HepG2 (cell line): ENCODE measurements at regions not wholly inside any gene's neighbourhood (a gene's known extent, or its start where the extent isn't known, plus 50 kb on each side); places are given as distances from the start of the nearest gene placed in this dataset.

Experiments used
- ATAC-seq: fragments of 200-7000 bp; cut with Tn5 transposase; 3 replicates; pipeline ENCODE4 v1.9.1; 2020; ENCODE audit warnings: mild to moderate bottlenecking, moderate library complexity
- BruUV-seq: library from RNA; stranded (reverse); fragments of 400-500 nt; replicated peaks from 2 replicates; lab custom pipeline; 2021; lab: Mats Ljungman, UMichigan
- CTCF ChIA-PET: fragments of 300-600 bp; formaldehyde crosslinking; extraction: SDS; loops from one replicate; lab custom pipeline; 2021; ENCODE audit warnings: low total read pairs, inconsistent platforms, low intra/inter-chr PET ratio; lab: Yijun Ruan, JAX
- POLR2A ChIA-PET: fragments of 350-600 bp; sonication (Branson Sonifier 250); formaldehyde crosslinking; loops from one replicate; lab custom pipeline; 2020; ENCODE audit warnings: antibody characterized with exemption, inconsistent platforms; lab: Yijun Ruan, JAX
- DNase-seq: peaks from one replicate; pipeline ENCODE4 v3.0.0-alpha.2; 2015; ENCODE audit warnings: low spot score
- FAIRE-seq: peaks from 3 replicates; lab custom pipeline; 2011; peaks lifted over from hg19 to GRCh38; lab: Jason Lieb, UNC
- H2AFZ ChIP-seq: one replicate; pipeline ENCODE4 v1.6.1; 2011; ENCODE audit warnings: low read length, inconsistent platforms
- H3K27ac ChIP-seq: fragments of 300-600 bp; 3 replicates; pipeline ENCODE4 v1.8.0; 2011; ENCODE audit warnings: mixed run types, mild to moderate bottlenecking, mixed read lengths, low read length, inconsistent platforms; ENCODE audit not compliant: insufficient read depth; ENCODE audit errors: extremely low read length
- H3K27me3 ChIP-seq, 2 experiments: fragments of 200-600 bp in 1 of 2; 2 replicates in 1 of 2; 3 replicates in 1 of 2; pipeline versions ENCODE4 v1.6.0 to v1.8.0; 2011; ENCODE audit warnings: low read length in 2 of 2, mild to moderate bottlenecking in 2 of 2, moderate library complexity in 2 of 2, inconsistent platforms in 1 of 2; ENCODE audit not compliant: insufficient read depth in 2 of 2, control insufficient read depth in 1 of 2
- H3K36me3 ChIP-seq, 2 experiments: fragments of 200-600 bp in 1 of 2; replicated peaks in 1 of 2; 2 replicates in 1 of 2; 3 replicates in 1 of 2; pipeline versions ENCODE4 v1.5.1 to v1.8.0; 2011; ENCODE audit warnings: low read length in 2 of 2, inconsistent platforms in 1 of 2; ENCODE audit not compliant: insufficient read depth in 2 of 2, control insufficient read depth in 1 of 2
- H3K4me1 ChIP-seq: 2 replicates; pipeline ENCODE4 v1.5.1; 2012; ENCODE audit warnings: low read length, inconsistent platforms; ENCODE audit not compliant: insufficient read depth
- H3K4me2 ChIP-seq: 2 replicates; pipeline ENCODE4 v1.6.0; 2011; ENCODE audit warnings: low read depth, low read length, inconsistent platforms
- H3K4me3 ChIP-seq, 3 experiments: fragments of 200-600 bp in 1 of 3; sonication (generic), shearing (Covaris generic) in 1 of 3; replicated peaks in 1 of 3; 2 replicates each; pipeline ENCODE4 v1.5.1; 2011 to 2016; ENCODE audit warnings: low read length in 3 of 3, inconsistent platforms in 2 of 3, low read depth in 2 of 3, mild to moderate bottlenecking in 2 of 3, control low read depth in 1 of 3, mixed read lengths in 1 of 3; ENCODE audit not compliant: insufficient read depth in 1 of 3
- H3K79me2 ChIP-seq: one replicate; pipeline ENCODE4 v1.6.1; 2011; ENCODE audit warnings: low read length, inconsistent platforms; ENCODE audit not compliant: insufficient read depth
- H3K9ac ChIP-seq: 2 replicates; pipeline ENCODE4 v1.6.0; 2011; ENCODE audit warnings: mild to moderate bottlenecking, low read depth, low read length, inconsistent platforms; ENCODE audit not compliant: insufficient read depth
- H3K9me3 ChIP-seq: 2 replicates; pipeline ENCODE4 v1.5.1; 2012; ENCODE audit warnings: mild to moderate bottlenecking, low read length
- H4K20me1 ChIP-seq: 2 replicates; pipeline ENCODE4 v1.6.0; 2011; ENCODE audit warnings: inconsistent platforms, mild to moderate bottlenecking, low read length, moderate library complexity; ENCODE audit not compliant: insufficient read depth
- ATM ChIP-seq: fragments of 450-650 bp; IDR thresholded peaks from 2 replicates; pipeline ENCODE4 v1.7.1; 2017; ENCODE audit warnings: mild to moderate bottlenecking, borderline replicate concordance
- CTCF ChIP-seq: sonication (generic); formaldehyde crosslinking; IDR thresholded peaks from 2 replicates; pipeline ENCODE4 v1.5.0; 2020; ENCODE audit warnings: mild to moderate bottlenecking, missing genetic modification reagents, moderate library complexity
- NFATC3 ChIP-seq: sonication (generic); formaldehyde crosslinking; IDR thresholded peaks from 2 replicates; pipeline ENCODE4 v1.5.1; 2020; ENCODE audit warnings: mild to moderate bottlenecking, missing genetic modification reagents
- SAP130 ChIP-seq: IDR thresholded peaks from 2 replicates; pipeline ENCODE4 v1.6.1; 2016; ENCODE audit warnings: low read depth
- ZNF260 ChIP-seq: sonication (generic); formaldehyde crosslinking; IDR thresholded peaks from 2 replicates; pipeline ENCODE4 v1.4.0; 2020; ENCODE audit warnings: missing genetic modification reagents, low read depth, mild to moderate bottlenecking, borderline replicate concordance
- ZNF670 ChIP-seq: sonication (generic); formaldehyde crosslinking; IDR thresholded peaks from 2 replicates; pipeline ENCODE4 v1.8.0; 2022; ENCODE audit warnings: mild to moderate bottlenecking, missing genetic modification reagents, borderline replicate concordance
- WGBS: methylation state at CpG from one replicate; pipeline ENCODE4 v1.1.6; 2017; ENCODE audit warnings: low lambda C conversion rate; 5-methylcytosine and 5-hydroxymethylcytosine counted together
- in situ Hi-C: cut with HindIII; loops from 2 replicates; pipeline ENCODE4 v1.10.0; 2017; ENCODE audit warnings: low pct_unique_long_range_greater_than_20kb; ENCODE audit not compliant: extremely low pct_ligation_motif_present
- intact Hi-C: fragments of 100-400 bp; cut with micrococcal nuclease; formaldehyde crosslinking; loops from one replicate; pipeline ENCODE4 v1.10.0; 2022; ENCODE audit not compliant: unreplicated experiment

- no peak overlapping the region for H3K4me2 ChIP-seq
- TF ChIP-seq ZNF670 (no peak), ZNF260 (CRISPR knock-in tag) (no peak), NFATC3 (CRISPR knock-in tag) (no peak)
- TF ChIP-seq, all 625 proteins: peak for 0
These were observed 274.9 kb downstream of the ABHD5 start for GRCh38 chr3:43965656-43966055.

GRCh38 chr3:43966126-43966525 lies 275.4 kb downstream of the ABHD5 start:
- intact Hi-C loops (no loop called here), in situ Hi-C loops (no loop called here)
- CTCF ChIA-PET = no interaction called here
- no peak overlapping the region for H3K9ac ChIP-seq
- 27% methylated on average over 6 of the region's 6 CpGs for WGBS
- no peaks in the 10 kb centered on the region for H3K4me1 ChIP-seq
- no peaks in the 10 kb centered on the region for H3K9me3 ChIP-seq
- no peak overlapping the region for H3K4me2 ChIP-seq
- H4K20me1 ChIP-seq = no peaks in the 10 kb centered on the region
- no peak for DNase-seq
- H3K79me2 ChIP-seq = no peaks in the 10 kb centered on the region
- TF ChIP-seq CTCF (CRISPR knock-in tag) (no peak), ATM (no peak), SAP130 (CRISPR knock-in tag) (no peak)
- TF ChIP-seq, all 625 proteins: peak for 0
- Histone ChIP-seq H2AFZ (no peak overlapping the region), H3K36me3 (no peaks in the 10 kb centered on the region), H3K27ac (no peak overlapping the region), H3K4me3 (no peak overlapping the region), H3K27me3 (no peaks in the 10 kb centered on the region; a peak in 3 of 5 replicates)
- no TSS peak for BruUV-seq
- ATAC-seq (no peak), FAIRE-seq (no peak)
- POLR2A ChIA-PET = no interaction called here

More at GRCh38 chr3:43965656-43966055, 274.9 kb downstream of the ABHD5 start:
- H3K27me3 ChIP-seq = no peaks in the 10 kb centered on the region; a peak in 3 of 5 replicates
- ATAC-seq = no peak
- H4K20me1 ChIP-seq = no peaks in the 10 kb centered on the region
- FAIRE-seq = no peak
- H3K27ac ChIP-seq = no peak overlapping the region
- no peaks in the 10 kb centered on the region for H3K36me3 ChIP-seq
- CTCF ChIA-PET = no interaction called here
- no peak overlapping the region for H3K4me3 ChIP-seq
- no peak overlapping the region for H3K9ac ChIP-seq
- no peaks in the 10 kb centered on the region for H3K79me2 ChIP-seq
- H2AFZ ChIP-seq = no peak overlapping the region
- intact Hi-C loops (no loop called here), in situ Hi-C loops (no loop called here)
- WGBS = 0% methylated on average over 1 of the region's 1 CpG
- no peaks in the 10 kb centered on the region for H3K9me3 ChIP-seq
- POLR2A ChIA-PET = no interaction called here
- BruUV-seq = no TSS peak
- no peaks in the 10 kb centered on the region for H3K4me1 ChIP-seq
- no peak for DNase-seq
